Trophoblast cell (in vitro differentiated cells and primary cell): ENCODE measurements at regions not wholly inside any gene's neighbourhood (a gene's known extent, or its start where the extent isn't known, plus 50 kb on each side); places are given as distances from the start of the nearest gene placed in this dataset.

Experiments
- DNase-seq, 2 donors: peaks; one replicate each; pipeline ENCODE4 v3.0.0-alpha.2; 2016
- H2AFZ ChIP-seq: 2 replicates; pipeline ENCODE4 v1.6.1; 2013; ENCODE audit warnings: low read length, moderate library complexity, mild to moderate bottlenecking; ENCODE audit not compliant: insufficient read depth, poor library complexity
- H2AK5ac ChIP-seq: 2 replicates; pipeline ENCODE4 v1.6.1; 2013; ENCODE audit warnings: mild to moderate bottlenecking, low read length
- H2BK120ac ChIP-seq: 2 replicates; pipeline ENCODE4 v1.6.1; 2013; ENCODE audit warnings: low read length, mild to moderate bottlenecking, moderate library complexity; ENCODE audit not compliant: insufficient read depth, poor library complexity
- H2BK12ac ChIP-seq: 2 replicates; pipeline ENCODE4 v1.6.1; 2013; ENCODE audit warnings: mild to moderate bottlenecking, low read length, moderate library complexity
- H2BK5ac ChIP-seq: 2 replicates; pipeline ENCODE4 v1.6.1; 2013; ENCODE audit warnings: low read length, low read depth, moderate library complexity, mild to moderate bottlenecking; ENCODE audit not compliant: poor library complexity
- H3K14ac ChIP-seq: 2 replicates; pipeline ENCODE4 v1.6.1; 2013; ENCODE audit warnings: mild to moderate bottlenecking, low read length
- H3K18ac ChIP-seq: 2 replicates; pipeline ENCODE4 v1.6.1; 2013; ENCODE audit warnings: mild to moderate bottlenecking, low read length
- H3K23ac ChIP-seq: 2 replicates; pipeline ENCODE4 v1.6.1; 2013; ENCODE audit warnings: low read length
- H3K27ac ChIP-seq: 2 replicates; pipeline ENCODE4 v1.5.1; 2013; ENCODE audit warnings: low read depth, mild to moderate bottlenecking, inconsistent platforms, low read length, moderate library complexity
- H3K27me3 ChIP-seq: 2 replicates; pipeline ENCODE4 v1.6.1; 2013; ENCODE audit warnings: inconsistent platforms, mild to moderate bottlenecking, low read length, moderate library complexity; ENCODE audit not compliant: insufficient read depth
- H3K36me3 ChIP-seq, 2 experiments: 1 replicate in 1 of 2; 2 replicates in 1 of 2; pipeline ENCODE4 v1.6.1; 2013; ENCODE audit warnings: low read length in 2 of 2, mild to moderate bottlenecking in 2 of 2, moderate library complexity in 1 of 2; ENCODE audit not compliant: insufficient read depth in 2 of 2, control insufficient read depth in 1 of 2
- H3K4ac ChIP-seq: 2 replicates; pipeline ENCODE4 v1.6.1; 2013; ENCODE audit warnings: low read depth, mild to moderate bottlenecking, low read length, moderate library complexity
- H3K4me1 ChIP-seq, 2 experiments: 1 replicate in 1 of 2; 2 replicates in 1 of 2; pipeline ENCODE4 v1.6.1; 2013; ENCODE audit warnings: low read length in 2 of 2, mild to moderate bottlenecking in 2 of 2, moderate library complexity in 1 of 2; ENCODE audit not compliant: insufficient read depth in 2 of 2, control insufficient read depth in 1 of 2
- H3K4me2 ChIP-seq: 2 replicates; pipeline ENCODE4 v1.6.1; 2013; ENCODE audit warnings: inconsistent platforms, mild to moderate bottlenecking, low read length, moderate library complexity
- H3K4me3 ChIP-seq: 2 replicates; pipeline ENCODE4 v1.5.1; 2013; ENCODE audit warnings: mild to moderate bottlenecking, low read depth, low read length, inconsistent platforms
- H3K79me1 ChIP-seq: one replicate; pipeline ENCODE4 v1.6.1; 2013; ENCODE audit warnings: low read length
- H3K79me2 ChIP-seq: 2 replicates; pipeline ENCODE4 v1.6.1; 2013; ENCODE audit warnings: low read length, mild to moderate bottlenecking; ENCODE audit not compliant: control insufficient read depth, insufficient read depth, poor library complexity
- H3K9ac ChIP-seq: 2 replicates; pipeline ENCODE4 v1.6.1; 2013; ENCODE audit warnings: mild to moderate bottlenecking, low read length
- H3K9me3 ChIP-seq: 2 replicates; pipeline ENCODE4 v1.6.1; 2013; ENCODE audit warnings: low read depth, mild to moderate bottlenecking, control low read depth, inconsistent platforms, low read length; ENCODE audit not compliant: insufficient read depth
- H4K12ac ChIP-seq: 2 replicates; pipeline ENCODE4 v1.6.1; 2013; ENCODE audit warnings: low read depth, mild to moderate bottlenecking, low read length, moderate library complexity
- H4K8ac ChIP-seq: 2 replicates; pipeline ENCODE4 v1.6.1; 2013; ENCODE audit warnings: low read depth, mild to moderate bottlenecking, low read length, moderate library complexity
- H4K91ac ChIP-seq: one replicate; pipeline ENCODE4 v1.6.1; 2013; ENCODE audit warnings: low read depth, mild to moderate bottlenecking, low read length, moderate library complexity
- WGBS: extraction: QIAGEN DNeasy Blood & Tissue Kit; methylation state at CpG from one replicate; pipeline ENCODE4 v1.1.7; 2013; ENCODE audit warnings: missing lambda C conversion rate; ENCODE audit not compliant: insufficient read length, insufficient coverage; ENCODE audit errors: extremely low coverage; 5-methylcytosine and 5-hydroxymethylcytosine counted together

GRCh38 chr4:120395746-120396145, 329.1 kb upstream of the MAD2L1 start:
- Histone ChIP-seq H3K79me2 (no peaks in the 10 kb centered on the region), H2BK120ac (no peak overlapping the region), H4K91ac (no peak overlapping the region), H3K27me3 (no peaks in the 10 kb centered on the region), H3K9me3 (no peaks in the 10 kb centered on the region), H3K4me2 (no peak overlapping the region), H2AFZ (no peak overlapping the region), H3K9ac (no peak overlapping the region), H4K12ac (no peak overlapping the region), H3K18ac (no peak overlapping the region), H3K4me3 (no peak overlapping the region), H3K36me3 (no peaks in the 10 kb centered on the region), H3K4ac (no peak overlapping the region), H3K79me1 (no peaks in the 10 kb centered on the region), H2BK12ac (no peak overlapping the region), H3K23ac (no peak overlapping the region), H2BK5ac (no peak overlapping the region), H3K27ac (no peak overlapping the region), H2AK5ac (no peak overlapping the region), H3K4me1 (no peaks in the 10 kb centered on the region), H4K8ac (no peak overlapping the region), H3K14ac (no peak overlapping the region)
- DNase-seq: no peak
- no CpG with 5 or more reads among the region's 3 CpGs for WGBS

GRCh38 chr4:120355881-120356280, 289.2 kb upstream of the MAD2L1 start:
- H3K27ac ChIP-seq: no peak overlapping the region
- H2BK12ac ChIP-seq: no peak overlapping the region
- H3K14ac ChIP-seq: no peak overlapping the region
- H3K79me1 ChIP-seq: no peaks in the 10 kb centered on the region
- no peak overlapping the region for H4K91ac ChIP-seq
- no peaks in the 10 kb centered on the region for H3K79me2 ChIP-seq
- no peak overlapping the region for H3K4me2 ChIP-seq
- H3K4me3 ChIP-seq: no peak overlapping the region
- no peak overlapping the region for H2AK5ac ChIP-seq
- H4K12ac ChIP-seq: no peak overlapping the region
- no peak overlapping the region for H4K8ac ChIP-seq
- H2BK120ac ChIP-seq: no peak overlapping the region
- H3K18ac ChIP-seq: no peak overlapping the region
- H3K23ac ChIP-seq: no peak overlapping the region
- no peaks in the 10 kb centered on the region for H3K27me3 ChIP-seq
- no peaks in the 10 kb centered on the region for H3K36me3 ChIP-seq
- no peak overlapping the region for H3K4ac ChIP-seq
- H3K4me1 ChIP-seq: no peaks in the 10 kb centered on the region
- H3K9ac ChIP-seq: no peak overlapping the region
- H2BK5ac ChIP-seq: no peak overlapping the region
- no peak for DNase-seq
- no peaks in the 10 kb centered on the region for H3K9me3 ChIP-seq
- no peak overlapping the region for H2AFZ ChIP-seq

- H2BK120ac ChIP-seq: no peak overlapping the region
- H3K79me2 ChIP-seq: no peaks in the 10 kb centered on the region
- H4K12ac ChIP-seq: no peak overlapping the region
- no peaks in the 10 kb centered on the region for H3K9me3 ChIP-seq
- no peaks in the 10 kb centered on the region for H3K36me3 ChIP-seq
- no peak overlapping the region for H3K23ac ChIP-seq
- H4K8ac ChIP-seq: no peak overlapping the region
- H3K14ac ChIP-seq: no peak overlapping the region
- WGBS: no CpG with 5 or more reads among the region's 1 CpG
- no peak overlapping the region for H2AK5ac ChIP-seq
- no peak overlapping the region for H3K4me2 ChIP-seq
- H3K79me1 ChIP-seq: no peaks in the 10 kb centered on the region
- H3K27ac ChIP-seq: no peak overlapping the region
- H2BK12ac ChIP-seq: no peak overlapping the region
- no peaks in the 10 kb centered on the region for H3K27me3 ChIP-seq
- H3K4me1 ChIP-seq: no peaks in the 10 kb centered on the region
- no peak overlapping the region for H2BK5ac ChIP-seq
- no peak overlapping the region for H3K4me3 ChIP-seq
- no peak overlapping the region for H3K9ac ChIP-seq
- no peak for DNase-seq
- H2AFZ ChIP-seq: no peak overlapping the region
- no peak overlapping the region for H4K91ac ChIP-seq
- no peak overlapping the region for H3K4ac ChIP-seq
- H3K18ac ChIP-seq: no peak overlapping the region
These were observed 287.7 kb upstream of the MAD2L1 start for GRCh38 chr4:120354381-120354780.

- H3K36me3 ChIP-seq: no peaks in the 10 kb centered on the region
- no peaks in the 10 kb centered on the region for H3K79me1 ChIP-seq
- H3K79me2 ChIP-seq: no peaks in the 10 kb centered on the region
- no CpG with 5 or more reads among the region's 6 CpGs for WGBS
- H2AK5ac ChIP-seq: no peak overlapping the region
- no peak overlapping the region for H3K23ac ChIP-seq
- no peak overlapping the region for H2BK120ac ChIP-seq
- no peak overlapping the region for H3K4me2 ChIP-seq
- no peaks in the 10 kb centered on the region for H3K4me1 ChIP-seq
- H2BK12ac ChIP-seq: no peak overlapping the region
- H3K27ac ChIP-seq: no peak overlapping the region
- H4K91ac ChIP-seq: no peak overlapping the region
- DNase-seq: no peak
- H3K4ac ChIP-seq: no peak overlapping the region
- no peak overlapping the region for H4K12ac ChIP-seq
- no peak overlapping the region for H3K14ac ChIP-seq
- H3K27me3 ChIP-seq: no peaks in the 10 kb centered on the region
- H2AFZ ChIP-seq: no peak overlapping the region
- no peak overlapping the region for H3K9ac ChIP-seq
- H4K8ac ChIP-seq: no peak overlapping the region
- H3K9me3 ChIP-seq: no peaks in the 10 kb centered on the region
- no peak overlapping the region for H3K4me3 ChIP-seq
- no peak overlapping the region for H2BK5ac ChIP-seq
- no peak overlapping the region for H3K18ac ChIP-seq
These were observed 286.6 kb upstream of the MAD2L1 start for GRCh38 chr4:120353235-120353634.

GRCh38 chr4:120352739-120353138, 286.1 kb upstream of the MAD2L1 start:
- Histone ChIP-seq H3K4ac (no peak overlapping the region), H3K4me2 (no peak overlapping the region), H2BK12ac (no peak overlapping the region), H3K79me1 (no peaks in the 10 kb centered on the region), H3K27ac (no peak overlapping the region), H3K4me3 (no peak overlapping the region), H3K36me3 (no peaks in the 10 kb centered on the region), H3K4me1 (no peaks in the 10 kb centered on the region), H4K91ac (no peak overlapping the region), H3K18ac (no peak overlapping the region), H2AK5ac (no peak overlapping the region), H3K9me3 (no peaks in the 10 kb centered on the region), H2AFZ (no peak overlapping the region), H3K23ac (no peak overlapping the region), H3K79me2 (no peaks in the 10 kb centered on the region), H4K8ac (no peak overlapping the region), H2BK120ac (no peak overlapping the region), H3K27me3 (no peaks in the 10 kb centered on the region), H4K12ac (no peak overlapping the region), H3K9ac (no peak overlapping the region), H2BK5ac (no peak overlapping the region), H3K14ac (no peak overlapping the region)
- WGBS: no CpG with 5 or more reads among the region's 1 CpG
- no peak for DNase-seq
